CD14-positive monocyte (primary cell): ENCODE measurements at regions not wholly inside any gene's neighbourhood (a gene's known extent, or its start where the extent isn't known, plus 50 kb on each side); places are given as distances from the start of the nearest gene placed in this dataset.

Source experiments
- DNase-seq, 3 donors: peaks; one replicate each; pipeline ENCODE4 v3.0.0-alpha.2; 2011 to 2022
- H2AFZ ChIP-seq: 2 replicates; pipeline ENCODE4 v1.6.0; 2012; ENCODE audit warnings: mild to moderate bottlenecking, low read depth, low read length, inconsistent platforms; ENCODE audit not compliant: insufficient read depth, poor library complexity, severe bottlenecking
- H3K27ac ChIP-seq, 2 donors: 1 replicate in 1 of 2; 2 replicates in 1 of 2; pipeline ENCODE4 v1.5.1; 2012 to 2013; ENCODE audit warnings: low read length in 2 of 2, control low read depth in 1 of 2, inconsistent platforms in 1 of 2, low read depth in 1 of 2, mild to moderate bottlenecking in 1 of 2
- H3K27me3 ChIP-seq, 2 donors: one replicate each; pipeline versions ENCODE4 v1.6.0 to v1.6.1; 2011 to 2013; ENCODE audit warnings: low read length in 2 of 2; ENCODE audit not compliant: control insufficient read depth in 2 of 2, insufficient read depth in 2 of 2
- H3K36me3 ChIP-seq, 2 donors: replicated peaks in 1 of 2; 1 replicate in 1 of 2; 2 replicates in 1 of 2; pipeline versions ENCODE4 v1.5.1 to v1.6.1; 2012 to 2013; ENCODE audit warnings: low read length in 2 of 2, control low read depth in 1 of 2, inconsistent platforms in 1 of 2, mild to moderate bottlenecking in 1 of 2; ENCODE audit not compliant: insufficient read depth in 2 of 2, control insufficient read depth in 1 of 2
- H3K4me1 ChIP-seq, 2 donors: 1 replicate in 1 of 2; 2 replicates in 1 of 2; pipeline versions ENCODE4 v1.5.1 to v1.6.1; 2012 to 2013; ENCODE audit warnings: low read length in 2 of 2, control low read depth in 1 of 2, inconsistent platforms in 1 of 2, mild to moderate bottlenecking in 1 of 2, moderate library complexity in 1 of 2; ENCODE audit not compliant: insufficient read depth in 2 of 2, control insufficient read depth in 1 of 2
- H3K4me2 ChIP-seq: replicated peaks from 2 replicates; pipeline ENCODE3; 2012; ENCODE audit warnings: low read length, moderate library complexity, mild to moderate bottlenecking; ENCODE audit not compliant: poor library complexity, severe bottlenecking; ENCODE audit errors: extremely low read depth
- H3K4me3 ChIP-seq, 3 experiments: fragments of 200-600 bp in 1 of 3; sonication (generic) in 1 of 3; replicated peaks in 1 of 3; 1 replicate in 2 of 3; 2 replicates in 1 of 3; pipeline ENCODE4 v1.5.1; 2011 to 2013; ENCODE audit warnings: low read length in 3 of 3, mild to moderate bottlenecking in 3 of 3, control low read depth in 2 of 3, low read depth in 2 of 3, inconsistent platforms in 1 of 3, moderate library complexity in 1 of 3
- H3K79me2 ChIP-seq: 2 replicates; pipeline ENCODE4 v1.6.0; 2012; ENCODE audit warnings: mild to moderate bottlenecking, control low read depth, inconsistent platforms, low read length, moderate library complexity; ENCODE audit not compliant: insufficient read depth
- H3K9ac ChIP-seq: 2 replicates; pipeline ENCODE4 v1.6.0; 2017; ENCODE audit warnings: low read length, mild to moderate bottlenecking; ENCODE audit not compliant: insufficient read depth, poor library complexity, severe bottlenecking
- H3K9me3 ChIP-seq, 2 donors: replicated peaks in 1 of 2; 1 replicate in 1 of 2; 2 replicates in 1 of 2; pipeline versions ENCODE4 v1.5.1 to v1.6.1; 2012 to 2013; ENCODE audit warnings: low read length in 2 of 2, control low read depth in 1 of 2; ENCODE audit not compliant: control insufficient read depth in 1 of 2, insufficient read depth in 1 of 2
- H4K20me1 ChIP-seq: 2 replicates; pipeline ENCODE4 v1.6.0; 2012; ENCODE audit warnings: mild to moderate bottlenecking, low read length, control low read depth, moderate library complexity; ENCODE audit not compliant: insufficient read depth
- H3K27ac Mint-ChIP-seq, 7 donors: one replicate each; pipeline ENCODE4 v1.8.0; 2020; ENCODE audit warnings: mild to moderate bottlenecking in 7 of 7, mixed read lengths in 7 of 7, moderate library complexity in 6 of 7, inconsistent platforms in 2 of 7
- H3K27me3 Mint-ChIP-seq, 3 donors: one replicate each; pipeline ENCODE4 v1.8.0; 2021 to 2022; ENCODE audit warnings: low read depth in 3 of 3, mild to moderate bottlenecking in 3 of 3, mixed read lengths in 3 of 3, moderate library complexity in 3 of 3, inconsistent platforms in 1 of 3
- H3K36me3 Mint-ChIP-seq, 2 donors: one replicate each; pipeline ENCODE4 v1.8.0; 2020; ENCODE audit warnings: mixed read lengths in 2 of 2, inconsistent platforms in 1 of 2, mild to moderate bottlenecking in 1 of 2
- H3K4me1 Mint-ChIP-seq: one replicate; pipeline ENCODE4 v1.8.0; 2020; ENCODE audit warnings: mild to moderate bottlenecking, mixed read lengths
- H3K4me3 Mint-ChIP-seq, 2 donors: one replicate each; pipeline ENCODE4 v1.8.0; 2020; ENCODE audit warnings: mild to moderate bottlenecking in 2 of 2, mixed read lengths in 2 of 2, moderate library complexity in 1 of 2
- H3K9me3 Mint-ChIP-seq, 7 donors: one replicate each; pipeline ENCODE4 v1.8.0; 2020 to 2022; ENCODE audit warnings: mixed read lengths in 7 of 7, mild to moderate bottlenecking in 6 of 7, moderate library complexity in 6 of 7, inconsistent platforms in 2 of 7
- WGBS: methylation state at CpG from one replicate; pipeline ENCODE4 v1.1.5; 2013; ENCODE audit warnings: missing lambda C conversion rate; ENCODE audit not compliant: insufficient coverage; 5-methylcytosine and 5-hydroxymethylcytosine counted together
- intact Hi-C, 2 donors: fragments of 100-400 bp; cut with micrococcal nuclease; formaldehyde crosslinking; loops; one replicate each; pipeline versions ENCODE4 v1.15.0 to v1.15.1; 2023
- TF ChIP-seq, protein P1 (sequence below): fragments of 200-600 bp; IDR thresholded peaks from one replicate; pipeline ENCODE4 v1.8.0; 2022; ENCODE audit warnings: antibody characterized with exemption, mild to moderate bottlenecking

DNA sequence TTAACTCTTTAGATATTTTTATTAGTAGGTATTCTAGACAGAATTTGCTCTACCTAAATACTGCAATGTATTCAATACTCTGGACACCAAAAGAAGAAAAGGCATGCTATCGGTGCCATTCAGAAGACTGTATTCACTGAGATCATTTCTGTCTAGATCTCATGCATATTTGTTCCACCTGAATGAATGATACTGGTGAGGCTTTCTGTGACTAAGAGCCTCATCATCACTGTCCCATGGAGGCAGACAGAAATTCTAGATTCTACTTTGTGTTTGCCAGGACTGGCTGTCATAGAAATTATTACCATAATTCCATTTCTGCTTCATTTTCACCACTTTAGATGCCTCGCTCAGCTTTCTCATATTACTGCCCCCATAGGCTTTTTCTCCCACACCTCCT is 340.7 kb downstream of the MBD2 start:
- Mint-ChIP-seq H3K4me1 (no peaks in the 10 kb centered on the region), H3K4me3 (no peak overlapping the region), H3K9me3 (peaks cover 0 to 8% (median 2%) of the 10 kb centered on the region in 7 donors), H3K27ac (no peak overlapping the region), H3K36me3 (no peaks in the 10 kb centered on the region), H3K27me3 (peaks cover 0 to 2% (median 0%) of the 10 kb centered on the region in 3 donors)
- no peaks in the 10 kb centered on the region for H3K4me1 ChIP-seq
- H3K4me3 ChIP-seq = no peak overlapping the region
- no peak overlapping the region for H3K27ac ChIP-seq
- no peaks in the 10 kb centered on the region for H3K27me3 ChIP-seq
- TF ChIP-seq, protein P1, sequence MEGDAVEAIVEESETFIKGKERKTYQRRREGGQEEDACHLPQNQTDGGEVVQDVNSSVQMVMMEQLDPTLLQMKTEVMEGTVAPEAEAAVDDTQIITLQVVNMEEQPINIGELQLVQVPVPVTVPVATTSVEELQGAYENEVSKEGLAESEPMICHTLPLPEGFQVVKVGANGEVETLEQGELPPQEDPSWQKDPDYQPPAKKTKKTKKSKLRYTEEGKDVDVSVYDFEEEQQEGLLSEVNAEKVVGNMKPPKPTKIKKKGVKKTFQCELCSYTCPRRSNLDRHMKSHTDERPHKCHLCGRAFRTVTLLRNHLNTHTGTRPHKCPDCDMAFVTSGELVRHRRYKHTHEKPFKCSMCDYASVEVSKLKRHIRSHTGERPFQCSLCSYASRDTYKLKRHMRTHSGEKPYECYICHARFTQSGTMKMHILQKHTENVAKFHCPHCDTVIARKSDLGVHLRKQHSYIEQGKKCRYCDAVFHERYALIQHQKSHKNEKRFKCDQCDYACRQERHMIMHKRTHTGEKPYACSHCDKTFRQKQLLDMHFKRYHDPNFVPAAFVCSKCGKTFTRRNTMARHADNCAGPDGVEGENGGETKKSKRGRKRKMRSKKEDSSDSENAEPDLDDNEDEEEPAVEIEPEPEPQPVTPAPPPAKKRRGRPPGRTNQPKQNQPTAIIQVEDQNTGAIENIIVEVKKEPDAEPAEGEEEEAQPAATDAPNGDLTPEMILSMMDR = no peak
- 100% methylated on average over 1 of the region's 2 CpGs for WGBS
- H3K9me3 ChIP-seq = peaks cover 0 to 12% of the 10 kb centered on the region in 2 donors
- no peak for DNase-seq
- intact Hi-C loops = no loop called here
- H3K79me2 ChIP-seq = no peaks in the 10 kb centered on the region
- H3K9ac ChIP-seq = no peak overlapping the region
- H3K36me3 ChIP-seq = no peaks in the 10 kb centered on the region
- H2AFZ ChIP-seq = no peak overlapping the region
- no peaks in the 10 kb centered on the region for H4K20me1 ChIP-seq
- H3K4me2 ChIP-seq = no peak overlapping the region

DNA sequence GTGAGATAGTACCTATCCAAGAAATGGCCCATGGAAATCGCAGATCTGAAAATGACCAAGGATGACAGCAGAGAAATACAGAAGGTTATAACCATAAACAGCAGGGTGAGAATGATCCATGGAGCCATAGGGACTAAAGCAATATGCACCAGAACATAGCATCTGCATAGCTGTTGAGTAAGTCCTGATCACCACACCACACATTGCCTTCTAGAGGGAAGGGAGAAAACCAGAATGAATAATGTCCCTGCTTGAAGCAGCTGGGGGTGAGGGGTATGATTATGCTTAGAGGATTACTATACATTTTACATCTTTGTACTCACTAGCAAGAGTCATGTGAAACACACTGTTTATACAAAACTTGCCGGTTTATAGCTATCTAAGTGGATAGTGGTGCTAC is 350.4 kb downstream of the MBD2 start:
- H3K36me3 ChIP-seq = no peaks in the 10 kb centered on the region
- H3K9me3 ChIP-seq = no peaks in the 10 kb centered on the region
- peaks cover 0 to 3% (median 0%) of the 10 kb centered on the region in 7 donors for H3K9me3 Mint-ChIP-seq
- H3K79me2 ChIP-seq = no peaks in the 10 kb centered on the region
- no peak overlapping the region for H3K9ac ChIP-seq
- WGBS = 92% methylated on average over 1 of the region's 2 CpGs
- no peaks in the 10 kb centered on the region for H3K4me1 ChIP-seq
- no peak overlapping the region for H2AFZ ChIP-seq
- H4K20me1 ChIP-seq = no peaks in the 10 kb centered on the region
- peaks cover 0 to 1% (median 0%) of the 10 kb centered on the region in 3 donors for H3K27me3 Mint-ChIP-seq
- no peaks in the 10 kb centered on the region for H3K27me3 ChIP-seq
- no peak for DNase-seq
- no peak overlapping the region for H3K27ac Mint-ChIP-seq
- no peak overlapping the region for H3K4me3 ChIP-seq
- H3K36me3 Mint-ChIP-seq = no peaks in the 10 kb centered on the region
- no peaks in the 10 kb centered on the region for H3K4me1 Mint-ChIP-seq
- intact Hi-C loops = no loop called here
- no peak overlapping the region for H3K4me2 ChIP-seq
- H3K27ac ChIP-seq = no peak overlapping the region
- H3K4me3 Mint-ChIP-seq = no peak overlapping the region
- TF ChIP-seq, protein P1 = no peak
